NCI-H345 treated with DMSO at 0.1 percent for 48 hours (cell line): ENCODE measurements at regions not wholly inside any gene's neighbourhood (a gene's known extent, or its start where the extent isn't known, plus 50 kb on each side); places are given as distances from the start of the nearest gene placed in this dataset.

ENCODE experiments used
- DNase-seq: peaks from one replicate; lab custom pipeline; 2025; ENCODE audit not compliant: unreplicated experiment; lab: John Stamatoyannopoulos, UW

DNA sequence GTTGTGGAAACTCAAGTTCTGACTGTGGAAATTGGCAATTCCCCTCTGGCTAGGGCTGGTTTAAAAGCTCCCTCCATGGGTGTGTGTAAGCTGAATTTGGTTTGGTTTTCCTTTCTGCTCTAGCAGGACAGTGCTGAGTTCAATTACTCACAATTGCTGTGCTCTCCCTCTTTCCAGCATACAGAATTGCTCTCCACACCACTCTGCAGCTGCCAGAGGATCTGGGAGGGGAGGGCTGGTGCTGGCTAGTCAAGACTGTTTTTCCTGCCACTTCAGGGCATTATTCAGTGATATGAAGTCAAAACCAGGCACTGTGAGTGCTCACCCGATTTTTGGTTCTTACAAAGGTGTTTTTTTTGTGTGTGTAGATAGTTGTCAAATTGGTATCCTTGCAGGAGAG, 336.9 kb upstream of the SLC24A2 start:
- DNase-seq: no peak

GRCh38 chr9:20119566-20119965, 330.7 kb upstream of the SLC24A2 start:
- no peak for DNase-seq

- DNase-seq: no peak
Observed at GRCh38 chr9:20117986-20118385, 329.1 kb upstream of the SLC24A2 start.

DNA sequence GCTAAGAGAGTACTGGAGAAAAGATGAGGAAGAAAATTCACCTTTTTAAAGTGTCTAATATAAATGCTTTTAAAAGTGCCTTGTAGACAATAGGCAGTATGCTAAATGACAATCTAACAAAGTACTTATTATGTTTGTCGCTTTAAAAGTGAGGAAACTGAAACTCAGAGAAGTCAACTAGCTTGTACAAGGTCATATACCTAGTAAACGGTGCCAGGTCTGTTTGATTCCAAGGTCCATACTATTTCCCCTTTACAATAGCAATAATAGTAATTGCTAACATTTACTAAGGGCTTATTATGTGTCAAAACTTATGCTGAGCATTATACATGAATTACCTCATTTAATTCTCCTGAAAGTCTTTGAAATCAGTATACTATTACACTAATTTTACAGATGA, 328.6 kb upstream of the SLC24A2 start:
- DNase-seq: no peak

DNA sequence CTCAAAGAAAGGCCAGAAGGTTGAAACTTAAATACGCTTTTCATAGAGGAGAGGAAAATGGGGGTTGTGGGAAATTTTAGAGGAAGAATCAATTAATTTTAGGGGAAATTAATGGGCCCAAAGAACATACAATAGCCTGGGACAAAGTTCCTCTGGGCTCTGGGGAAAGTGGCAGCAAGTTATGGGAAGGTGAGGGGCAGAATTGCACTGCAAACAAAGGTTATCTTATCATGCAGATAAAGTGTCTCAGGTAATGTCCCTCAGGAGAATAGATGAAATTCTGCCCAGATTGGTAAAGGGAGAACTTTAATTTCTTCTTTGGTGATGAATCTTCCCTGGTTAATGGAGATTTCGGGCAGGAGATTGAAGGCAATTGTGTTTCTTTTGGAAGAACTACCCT, 326.1 kb upstream of the SLC24A2 start:
- no peak for DNase-seq

GRCh38 chr9:20112205-20112783, 323.5 kb upstream of the SLC24A2 start:
- no peak for DNase-seq

GRCh38 chr9:20111173-20111843, 322.5 kb upstream of the SLC24A2 start:
- DNase-seq: no peak

GRCh38 chr9:20095430-20096092, 306.7 kb upstream of the SLC24A2 start:
- DNase-seq: no peak

DNA sequence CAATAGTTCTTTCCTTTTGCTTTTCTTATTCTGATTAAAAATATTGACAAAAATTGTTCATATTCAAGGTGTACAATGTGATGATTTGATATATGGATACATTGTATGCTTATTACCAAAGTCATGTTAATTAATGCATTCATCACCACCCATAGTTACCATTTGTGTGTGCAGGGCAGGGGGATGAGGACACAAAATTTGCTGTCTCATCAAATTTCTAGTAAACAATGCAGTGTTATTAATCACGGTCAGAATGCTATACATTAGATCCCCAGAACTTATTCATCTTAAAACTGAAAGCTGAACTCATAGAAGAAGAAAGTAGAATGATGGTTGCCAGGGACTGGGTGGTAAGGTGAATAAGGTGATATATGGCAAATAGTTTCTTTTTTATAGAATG, 303.7 kb upstream of the SLC24A2 start:
- no peak for DNase-seq

- no peak for DNase-seq
Observed at GRCh38 chr9:20087481-20087880, 298.6 kb upstream of the SLC24A2 start.

- DNase-seq: no peak
Observed at GRCh38 chr9:20085842-20086241, 297.0 kb upstream of the SLC24A2 start.

GRCh38 chr9:20084125-20084524, 295.3 kb upstream of the SLC24A2 start:
- DNase-seq: no peak

DNA sequence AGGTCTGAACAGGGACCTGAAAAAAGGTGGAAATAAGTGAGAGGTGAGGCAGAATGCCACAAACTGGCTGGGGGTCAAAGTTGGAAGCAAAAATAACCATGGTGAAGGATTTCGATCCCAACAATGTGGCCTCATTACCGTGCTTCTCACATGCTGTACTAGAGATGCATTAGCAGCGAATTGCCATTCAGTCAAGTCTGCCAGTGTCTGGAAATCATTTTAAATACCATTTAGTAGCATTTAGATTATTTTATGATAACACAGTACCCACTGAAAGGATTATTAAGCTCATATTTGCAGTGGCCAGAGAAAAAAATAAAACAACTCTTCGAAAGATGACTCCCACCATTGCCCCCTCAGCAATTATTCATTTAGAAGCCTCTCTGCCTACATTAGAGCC, 294.6 kb upstream of the SLC24A2 start:
- no peak for DNase-seq

DNA sequence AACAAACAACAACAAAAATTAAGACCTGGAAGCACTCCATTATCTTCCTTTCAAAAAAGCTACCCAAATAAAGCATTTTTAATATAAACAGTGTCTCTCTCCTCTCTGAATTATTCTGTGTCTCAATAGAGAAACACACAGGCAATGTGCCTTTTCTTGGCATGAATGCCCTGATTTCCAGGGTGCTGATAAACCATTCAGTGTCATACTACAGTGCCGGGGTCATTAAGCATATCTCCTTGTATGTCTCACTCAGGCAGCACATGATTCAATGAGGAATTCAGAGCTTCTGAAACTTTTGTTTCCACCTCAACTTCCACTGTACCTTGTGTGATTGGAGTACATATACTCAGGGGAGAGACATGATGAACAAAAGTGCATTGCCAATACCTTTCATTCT, 294.0 kb upstream of the SLC24A2 start:
- no peak for DNase-seq

DNA sequence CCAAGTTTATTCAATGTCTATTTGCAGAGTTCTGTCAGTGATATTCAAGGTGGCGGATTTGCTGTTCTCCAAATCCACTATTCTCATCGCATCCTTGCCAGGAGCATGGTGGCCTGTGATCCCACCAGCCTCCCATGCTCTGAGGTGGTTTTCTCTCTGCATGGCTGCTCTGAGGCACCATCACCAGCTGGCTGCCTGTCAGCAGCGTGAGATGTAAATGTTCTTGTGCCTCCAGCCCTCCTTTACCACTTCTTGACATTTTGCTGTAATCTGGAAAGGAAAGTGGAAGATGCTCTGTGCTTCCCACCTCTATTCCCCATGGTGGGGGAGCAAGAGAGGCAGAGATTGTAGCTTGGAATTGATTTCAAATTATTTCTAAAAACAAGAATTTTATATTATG, 293.6 kb upstream of the SLC24A2 start:
- DNase-seq: no peak

GRCh38 chr9:20078246-20078645, 289.4 kb upstream of the SLC24A2 start:
- no peak for DNase-seq

DNA sequence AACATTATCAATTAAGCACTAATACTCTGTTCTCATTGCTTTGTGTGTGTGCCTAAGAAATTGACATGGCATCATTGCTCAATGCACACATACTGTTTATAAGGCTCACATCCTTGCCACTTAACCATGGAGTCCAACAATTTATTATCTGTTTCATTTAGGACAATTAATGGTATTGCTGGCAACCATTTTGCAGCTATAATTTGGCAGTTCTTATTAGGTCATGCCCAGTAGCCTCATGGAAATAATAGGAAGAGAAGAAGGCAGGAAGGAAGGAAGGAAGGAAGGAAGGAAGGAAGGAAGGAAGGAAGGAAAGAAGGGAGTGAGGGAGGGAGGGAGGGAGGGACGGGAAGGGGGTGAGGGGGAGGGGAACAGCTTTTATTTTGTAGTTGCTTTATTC, 285.5 kb upstream of the SLC24A2 start:
- no peak for DNase-seq

DNA sequence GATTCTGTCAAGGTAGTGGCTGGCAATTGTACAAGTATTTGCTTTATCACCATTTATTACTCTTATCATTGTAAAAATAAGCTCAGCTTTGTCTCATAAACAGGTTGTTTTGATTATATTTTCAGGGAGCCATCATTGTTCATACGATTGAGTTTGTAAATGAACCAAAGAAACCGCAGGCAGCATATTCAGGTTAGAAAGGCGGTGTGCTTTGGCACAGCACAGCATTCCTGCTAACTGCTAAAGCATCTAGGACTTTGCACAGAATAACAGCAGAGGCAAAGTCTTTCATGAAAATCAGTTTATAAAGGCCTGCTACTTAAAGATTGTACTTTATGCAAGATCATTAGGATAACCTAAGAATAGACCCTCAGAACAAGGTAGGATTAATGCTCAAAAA, 281.5 kb upstream of the SLC24A2 start:
- no peak for DNase-seq

- peak; percentile 10 for DNase-seq
Observed at GRCh38 chr9:20065796-20066700, 277.2 kb upstream of the SLC24A2 start.

DNA sequence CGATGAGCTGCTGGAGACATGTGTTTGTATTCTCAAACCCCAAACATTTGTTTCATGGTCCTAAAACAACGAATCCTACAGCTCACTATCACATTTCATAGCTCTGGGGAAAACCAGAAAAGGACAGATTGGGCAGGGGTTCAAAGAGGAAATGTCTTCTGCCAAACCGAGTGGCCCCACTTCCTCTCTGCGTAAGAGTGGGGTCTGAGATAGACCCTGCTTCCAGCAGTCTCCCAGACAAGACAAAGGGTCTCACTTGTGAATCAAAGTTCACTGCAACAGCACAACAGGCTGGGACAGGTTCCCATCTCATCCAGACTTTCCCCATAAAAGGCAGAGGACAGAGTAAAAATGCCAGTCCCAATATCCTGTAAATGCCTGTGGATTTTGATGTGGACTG, 276.2 kb upstream of the SLC24A2 start:
- no peak for DNase-seq

GRCh38 chr9:20054734-20055133, 265.9 kb upstream of the SLC24A2 start:
- no peak for DNase-seq

- no peak for DNase-seq
Observed at GRCh38 chr9:20048985-20049384, 260.1 kb upstream of the SLC24A2 start.
